ENCODE measurements at regions not wholly inside any gene's neighbourhood (a gene's known extent, or its start where the extent isn't known, plus 50 kb on each side); places are given as distances from the start of the nearest gene placed in this dataset.

- Histone ChIP-seq H3K27ac (no peak overlapping the region), H3K36me3 (no peaks in the 10 kb centered on the region), H3K4me3 (replicated peaks in 1 of 3) (no peak overlapping the region), H3K4me1 (no peaks in the 10 kb centered on the region), H3K9me3 (no peaks in the 10 kb centered on the region), H3K27me3 (no peaks in the 10 kb centered on the region)
- intact Hi-C loops (cut with DNase I) = no loop called here
- no peak for DNase-seq
- WGBS, 2 donors = 80 to 82% methylated on average over 4 of the region's 4 CpGs
- TF ChIP-seq CTCF (IDR thresholded peaks at IDR 0.05) (no peak), POLR2A (IDR thresholded peaks at IDR 0.05) (no peak)
Observed at GRCh38 chr5:5039918-5040317, 100.2 kb upstream of the ADAMTS16 start.

GRCh38 chr5:5040712-5041111 is 99.4 kb upstream of the ADAMTS16 start:
- H3K4me1 ChIP-seq = no peaks in the 10 kb centered on the region
- WGBS, 2 donors = 73 to 83% methylated on average over 3 of the region's 3 CpGs
- TF ChIP-seq CTCF (IDR thresholded peaks at IDR 0.05) (no peak), POLR2A (IDR thresholded peaks at IDR 0.05) (no peak)
- no peak overlapping the region for H3K27ac ChIP-seq
- H3K9me3 ChIP-seq = no peaks in the 10 kb centered on the region
- DNase-seq = no peak
- intact Hi-C loops (cut with DNase I) = no loop called here
- H3K4me3 ChIP-seq (replicated peaks in 1 of 3) = no peak overlapping the region
- no peaks in the 10 kb centered on the region for H3K27me3 ChIP-seq
- H3K36me3 ChIP-seq = no peaks in the 10 kb centered on the region

GRCh38 chr5:5042806-5043205 is 97.3 kb upstream of the ADAMTS16 start:
- no peak for DNase-seq
- Histone ChIP-seq H3K4me3 (replicated peaks in 1 of 3) (no peak overlapping the region), H3K27me3 (no peaks in the 10 kb centered on the region), H3K9me3 (no peaks in the 10 kb centered on the region), H3K36me3 (no peaks in the 10 kb centered on the region), H3K27ac (no peak overlapping the region), H3K4me1 (no peaks in the 10 kb centered on the region)
- TF ChIP-seq CTCF (IDR thresholded peaks at IDR 0.05) = no peak
- intact Hi-C loops (cut with DNase I) = no loop called here

GRCh38 chr5:5043346-5043745 is 96.8 kb upstream of the ADAMTS16 start:
- Histone ChIP-seq H3K27ac (no peak overlapping the region), H3K27me3 (no peaks in the 10 kb centered on the region), H3K9me3 (no peaks in the 10 kb centered on the region), H3K4me3 (replicated peaks in 1 of 3) (no peak overlapping the region), H3K4me1 (no peaks in the 10 kb centered on the region), H3K36me3 (no peaks in the 10 kb centered on the region)
- DNase-seq = no peak
- TF ChIP-seq CTCF (IDR thresholded peaks at IDR 0.05) = no peak
- no peak for TF ChIP-seq POLR2A (IDR thresholded peaks at IDR 0.05)
- intact Hi-C loops (cut with DNase I) = no loop called here
- 33 to 54% methylated on average over 2 of the region's 2 CpGs for WGBS, 2 donors

GRCh38 chr5:5044247-5044840 is 95.8 kb upstream of the ADAMTS16 start:
- no peak for DNase-seq
- Histone ChIP-seq H3K9me3 (no peaks in the 10 kb centered on the region), H3K36me3 (no peaks in the 10 kb centered on the region), H3K27me3 (no peaks in the 10 kb centered on the region), H3K4me3 (replicated peaks in 1 of 3) (no peak overlapping the region), H3K4me1 (no peaks in the 10 kb centered on the region), H3K27ac (no peak overlapping the region)
- WGBS, 2 donors = 79 to 83% methylated on average over 3 of the region's 3 CpGs
- TF ChIP-seq CTCF (IDR thresholded peaks at IDR 0.05) (no peak), POLR2A (IDR thresholded peaks at IDR 0.05) (no peak)
- intact Hi-C loops (cut with DNase I) = no loop called here

All from thyroid gland (tissue), 4 donors.